HepG2 (cell line): ENCODE measurements at regions not wholly inside any gene's neighbourhood (a gene's known extent, or its start where the extent isn't known, plus 50 kb on each side); places are given as distances from the start of the nearest gene placed in this dataset.

Source experiments
- ASH2L ChIP-seq: fragments of 300-600, 200-600 bp; sonication (generic); IDR thresholded peaks from 2 replicates; pipeline ENCODE4 v1.7.0; 2017; ENCODE audit warnings: low read depth, mild to moderate bottlenecking, moderate library complexity, mixed read lengths, low read length; ENCODE audit not compliant: insufficient read length
- ELF3 ChIP-seq: IDR thresholded peaks from 2 replicates; pipeline ENCODE4 v1.6.1; 2016; ENCODE audit warnings: missing genetic modification reagents, missing compliant biosample characterization
- GFI1 ChIP-seq: sonication (generic); formaldehyde crosslinking; IDR thresholded peaks from 2 replicates; pipeline ENCODE4 v1.5.0; 2020; ENCODE audit warnings: missing genetic modification reagents, mild to moderate bottlenecking, borderline replicate concordance
- GLMP ChIP-seq: sonication (generic); formaldehyde crosslinking; IDR thresholded peaks from 2 replicates; pipeline ENCODE4 v1.9.0; 2021; ENCODE audit warnings: missing genetic modification reagents, mild to moderate bottlenecking, borderline replicate concordance
- HNRNPUL1 ChIP-seq: fragments of 200-400 bp; formaldehyde crosslinking; IDR thresholded peaks from 2 replicates; pipeline ENCODE4 v1.6.1; 2017; ENCODE audit warnings: low read depth, mild to moderate bottlenecking, low read length, moderate library complexity
- KAT8 ChIP-seq: IDR thresholded peaks from 2 replicates; pipeline ENCODE4 v1.6.1; 2016; ENCODE audit warnings: missing genetic modification reagents, missing compliant biosample characterization
- MXD1 ChIP-seq: sonication (generic); formaldehyde crosslinking; IDR thresholded peaks from 2 replicates; pipeline ENCODE4 v1.4.0; 2020; ENCODE audit warnings: mild to moderate bottlenecking, missing genetic modification reagents
- NR2F1 ChIP-seq, 2 experiments: fragments of 450-650 bp in 1 of 2; formaldehyde crosslinking in 1 of 2; IDR thresholded peaks; 2 replicates each; pipeline versions ENCODE4 v1.5.0 to v1.6.1; 2016 to 2020; ENCODE audit warnings: mild to moderate bottlenecking in 1 of 2, missing compliant biosample characterization in 1 of 2, missing genetic modification reagents in 1 of 2, moderate library complexity in 1 of 2
- STAT6 ChIP-seq: sonication (generic); formaldehyde crosslinking; IDR thresholded peaks from 2 replicates; pipeline ENCODE4 v1.4.0; 2020; ENCODE audit warnings: missing genetic modification reagents, mild to moderate bottlenecking, borderline replicate concordance
- TEAD3 ChIP-seq: optimal IDR thresholded peaks from 2 replicates; pipeline ENCODE3; 2016; ENCODE audit warnings: borderline replicate concordance
- THAP11 ChIP-seq: IDR thresholded peaks from 2 replicates; pipeline ENCODE4 v1.6.1; 2016; ENCODE audit warnings: missing biosample characterization, missing genetic modification reagents
- THRA ChIP-seq: sonication (generic); formaldehyde crosslinking; IDR thresholded peaks from 2 replicates; pipeline ENCODE4 v1.4.0; 2020; ENCODE audit warnings: missing genetic modification reagents, borderline replicate concordance
- ZNF142 ChIP-seq: sonication (generic); formaldehyde crosslinking; IDR thresholded peaks from 2 replicates; pipeline ENCODE4 v1.4.0; 2020; ENCODE audit warnings: missing genetic modification reagents
- ZNF296 ChIP-seq: sonication (generic); formaldehyde crosslinking; conservative IDR thresholded peaks from 2 replicates; pipeline ENCODE4 v1.5.0; 2020; ENCODE audit warnings: mild to moderate bottlenecking, missing genetic modification reagents
- ZNF337 ChIP-seq: sonication (generic); formaldehyde crosslinking; IDR thresholded peaks from 2 replicates; pipeline ENCODE4 v1.5.1; 2020; ENCODE audit warnings: missing genetic modification reagents, low read depth, mild to moderate bottlenecking, borderline replicate concordance
- ZNF567 ChIP-seq: sonication (generic); formaldehyde crosslinking; IDR thresholded peaks from 2 replicates; pipeline ENCODE4 v1.8.1; 2023; ENCODE audit warnings: mild to moderate bottlenecking, missing genetic modification reagents, borderline replicate concordance
- ZNF605 ChIP-seq: sonication (generic); formaldehyde crosslinking; IDR thresholded peaks from 2 replicates; pipeline ENCODE4 v1.8.0; 2022; ENCODE audit warnings: mild to moderate bottlenecking, missing genetic modification reagents

GRCh38 chr15:62821384-62822131 is 221.0 kb upstream of the TPM1 start (continued):
- TF ChIP-seq ZNF296 (CRISPR knock-in tag) (no peak), THRA (no peak), HNRNPUL1 (peak; percentile 71; the same call in 1 of the 2 replicates), GLMP (CRISPR knock-in tag) (no peak), TEAD3 (peak; percentile 31), KAT8 (CRISPR knock-in tag) (peak; percentile 40; the same call in 1 of the 2 replicates), GFI1 (CRISPR knock-in tag) (0 out of 2 replicates have a peak, but pooled peaks have one; percentile 18), ZNF337 (CRISPR knock-in tag) (no peak), ZNF605 (CRISPR knock-in tag) (no peak), THAP11 (CRISPR knock-in tag) (peak; percentile 31; the same call in 1 of the 2 replicates), ZNF567 (CRISPR knock-in tag) (no peak), NR2F1 (CRISPR knock-in tag; IDR thresholded peaks at IDR 0.05) (no peak), ZNF142 (CRISPR knock-in tag) (no peak), STAT6 (CRISPR knock-in tag) (no peak), ELF3 (peak; percentile 99), MXD1 (CRISPR knock-in tag) (no peak), ASH2L (peak; percentile 56)
